GM21360 (cell line): ENCODE measurements at regions not wholly inside any gene's neighbourhood (a gene's known extent, or its start where the extent isn't known, plus 50 kb on each side); places are given as distances from the start of the nearest gene placed in this dataset.

Source experiments
- ATAC-seq: cut with Tn5 transposase; IDR thresholded peaks from one replicate; pipeline ENCODE4 v1.9.1; 2021; ENCODE audit warnings: mild to moderate bottlenecking, moderate library complexity; ENCODE audit not compliant: unreplicated experiment

DNA sequence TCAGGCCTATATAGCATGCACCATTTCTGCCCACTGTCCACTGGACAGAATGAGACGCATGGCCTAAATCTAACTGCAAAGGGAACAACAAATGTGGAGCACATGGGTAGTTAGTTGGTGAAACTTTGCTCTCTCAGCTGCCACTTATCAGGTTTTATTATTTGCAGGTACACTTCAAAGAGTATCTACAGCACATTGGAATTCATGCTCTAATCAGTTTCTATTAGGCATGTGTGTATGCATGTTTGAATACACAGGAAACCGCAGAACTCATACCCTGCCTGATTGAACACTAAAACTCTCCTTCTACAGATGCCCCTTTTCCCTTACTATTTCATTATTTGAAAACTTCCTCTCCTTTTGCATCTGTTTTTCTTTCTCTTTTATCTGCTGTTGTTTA lies 97.4 kb upstream of the HSF2 start:
- no peak for ATAC-seq

DNA sequence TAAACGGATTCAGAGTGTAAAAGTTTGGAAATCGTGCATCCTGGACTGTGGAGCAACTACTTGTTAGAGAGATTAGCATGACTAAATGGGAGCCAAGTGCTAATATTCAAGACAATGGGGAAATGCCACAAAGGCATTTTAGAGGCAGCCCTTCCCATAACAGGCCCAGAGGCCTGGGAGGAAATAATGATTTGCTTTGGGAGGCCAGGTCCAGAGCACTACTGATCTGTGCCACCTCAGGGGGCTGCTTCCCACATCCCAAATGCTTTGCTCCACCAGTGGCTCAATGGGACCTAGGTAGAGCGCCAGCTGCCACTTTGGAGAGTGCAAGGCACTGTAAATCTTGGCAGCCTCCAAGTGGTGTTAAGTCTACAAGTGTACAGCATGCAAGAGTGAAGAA lies 91.9 kb upstream of the HSF2 start:
- no peak for ATAC-seq

DNA sequence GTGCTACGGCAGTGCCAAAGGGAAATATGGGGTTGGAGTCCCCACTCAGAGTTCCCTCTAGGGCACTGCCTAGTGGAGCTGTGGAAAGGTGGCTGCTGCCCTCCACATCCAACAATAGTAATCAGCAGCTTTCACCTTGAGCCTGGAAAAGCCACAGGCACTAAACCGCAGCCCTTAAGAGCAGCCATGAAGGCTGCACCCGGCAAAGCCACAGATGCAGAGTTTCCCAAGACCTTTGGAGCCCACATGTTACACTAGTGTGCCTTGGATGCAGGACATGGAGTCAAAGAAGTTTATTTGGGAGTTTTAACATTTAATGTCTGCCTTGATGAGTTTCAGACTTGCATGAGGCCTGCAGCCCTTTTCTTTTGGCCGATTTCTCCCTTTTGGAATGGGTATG lies 91.4 kb upstream of the HSF2 start:
- no peak for ATAC-seq

DNA sequence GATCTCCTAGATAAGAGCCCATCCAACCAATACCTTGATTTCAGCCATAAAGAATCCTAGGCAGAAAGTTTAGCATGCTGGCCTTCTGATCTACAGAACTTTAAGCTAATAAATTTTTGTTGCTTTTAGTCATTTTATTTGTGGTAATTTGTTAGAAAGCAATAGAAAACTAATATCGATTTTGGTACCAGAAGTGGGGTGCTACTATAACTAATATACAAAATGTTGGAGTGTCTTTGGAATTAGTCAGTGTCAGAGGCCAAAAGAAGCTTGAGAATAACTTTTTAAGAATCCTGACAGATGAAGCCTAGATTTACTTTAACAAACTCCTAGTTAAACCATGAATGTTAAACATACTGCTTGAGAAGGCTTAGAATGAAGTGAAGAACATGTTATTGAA lies 83.6 kb upstream of the HSF2 start:
- ATAC-seq = no peak

DNA sequence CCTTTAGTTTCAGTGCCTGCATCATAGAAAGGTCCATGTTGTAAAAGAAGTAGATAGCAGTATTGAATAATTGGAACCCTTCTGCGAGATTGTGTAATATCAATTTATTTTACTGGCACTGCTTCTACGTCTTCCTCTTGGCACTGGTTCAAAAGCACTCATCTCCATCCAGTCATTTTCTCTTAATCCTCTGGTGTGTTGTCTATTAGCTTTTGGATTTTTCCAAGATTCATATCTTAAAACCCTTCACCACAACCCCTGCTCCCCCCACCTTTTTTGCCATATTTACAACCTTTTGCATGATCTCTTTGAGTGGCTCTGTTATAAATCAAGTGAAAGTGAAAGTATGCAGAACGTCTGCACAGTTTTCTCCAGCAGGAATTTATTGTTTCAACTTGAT lies 76.6 kb upstream of the HSF2 start:
- no peak for ATAC-seq

DNA sequence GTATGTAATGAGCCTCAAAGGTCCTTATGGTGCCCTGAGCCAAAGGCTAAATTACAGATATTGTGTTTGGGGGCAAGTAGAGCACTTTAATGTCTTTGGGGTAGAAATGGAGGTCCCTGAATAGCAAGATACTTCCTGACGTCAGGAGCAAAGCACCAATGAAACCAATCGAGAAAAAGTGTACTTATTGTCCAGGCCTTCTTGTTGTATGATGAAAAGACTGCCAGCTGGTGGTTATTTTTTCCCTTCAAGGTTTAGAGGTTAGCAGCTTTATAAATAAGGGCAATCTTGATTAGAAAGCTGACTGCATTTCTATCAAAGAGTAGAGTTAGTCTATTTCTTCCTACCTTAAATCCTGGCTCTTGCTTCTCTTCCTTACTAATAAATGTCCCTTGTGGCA lies 76.1 kb upstream of the HSF2 start:
- no peak for ATAC-seq

DNA sequence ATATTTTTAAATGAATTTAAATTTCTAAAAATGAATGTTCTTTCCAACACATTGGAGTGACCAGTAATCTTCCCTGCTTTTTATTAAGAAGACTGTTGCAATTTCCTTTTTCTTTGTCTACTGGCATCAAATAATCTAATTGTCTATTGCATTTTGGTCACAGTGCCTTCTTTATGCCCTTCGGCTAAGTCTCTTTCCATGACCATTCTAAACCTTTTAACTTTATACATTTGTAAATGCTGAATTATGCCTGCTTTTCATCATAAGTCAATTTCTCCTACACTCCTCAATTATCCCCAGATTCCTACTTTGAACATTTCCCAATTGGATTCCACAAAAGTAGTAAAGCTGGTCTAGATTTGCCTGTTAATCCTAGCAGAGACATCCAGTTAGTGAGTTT lies 69.1 kb upstream of the HSF2 start:
- ATAC-seq = no peak

DNA sequence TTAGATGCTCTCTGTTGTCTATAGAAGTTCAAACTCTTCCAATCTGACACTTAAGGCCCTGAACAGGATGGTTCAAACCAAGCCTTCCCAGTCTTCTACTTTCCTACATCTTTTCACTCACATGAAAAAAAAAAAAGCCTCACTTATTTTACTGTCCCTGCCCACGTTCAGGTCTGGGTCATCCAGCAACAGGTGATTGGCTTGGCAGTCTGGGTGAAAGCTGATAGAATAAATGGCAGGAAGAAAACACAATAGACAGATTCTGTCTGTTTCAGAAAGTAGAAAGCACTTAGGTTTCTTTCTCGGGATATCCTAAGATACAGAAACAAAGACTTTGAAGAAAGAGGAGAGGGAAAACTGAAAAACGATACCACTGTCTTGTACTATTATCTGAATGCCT lies 61.8 kb upstream of the HSF2 start:
- no peak for ATAC-seq

DNA sequence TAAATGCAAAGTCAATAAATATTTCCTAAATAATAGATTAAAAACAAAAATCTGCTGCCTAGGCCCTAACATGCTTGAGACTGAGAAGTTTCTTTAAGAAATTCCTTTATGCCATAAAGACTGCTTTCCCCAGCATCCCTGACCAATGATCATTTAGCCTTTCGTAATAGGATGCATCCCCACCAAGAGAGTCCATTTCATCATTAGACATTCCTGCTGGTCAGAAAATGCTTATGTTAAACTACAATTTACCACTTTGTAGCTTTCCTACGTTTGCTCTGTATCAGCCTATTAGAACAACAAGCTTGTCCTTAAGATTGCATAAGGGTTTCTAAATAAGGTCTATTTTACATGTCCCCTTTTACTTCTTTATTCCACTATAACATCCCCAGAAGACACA lies 59.8 kb upstream of the HSF2 start:
- ATAC-seq = no peak

DNA sequence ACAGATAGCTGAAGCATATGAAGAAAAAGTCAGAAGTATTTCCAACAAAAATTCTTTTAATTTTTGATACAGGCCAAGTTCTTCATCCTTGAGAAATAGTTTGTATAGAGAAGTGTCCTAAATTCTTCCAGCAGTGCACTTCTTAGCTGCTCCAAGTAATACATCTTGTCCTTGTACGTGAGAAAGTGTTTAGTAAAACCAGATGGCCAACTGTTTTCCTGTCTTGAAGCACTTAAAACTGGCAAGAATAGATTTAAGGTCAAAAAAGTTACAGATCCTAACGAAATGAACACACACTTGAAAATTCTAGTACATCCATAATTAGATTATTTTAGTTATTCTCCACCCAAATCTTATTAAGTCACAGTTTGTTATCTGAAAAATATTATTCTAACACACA lies 52.2 kb upstream of the HSF2 start:
- ATAC-seq = no peak

DNA sequence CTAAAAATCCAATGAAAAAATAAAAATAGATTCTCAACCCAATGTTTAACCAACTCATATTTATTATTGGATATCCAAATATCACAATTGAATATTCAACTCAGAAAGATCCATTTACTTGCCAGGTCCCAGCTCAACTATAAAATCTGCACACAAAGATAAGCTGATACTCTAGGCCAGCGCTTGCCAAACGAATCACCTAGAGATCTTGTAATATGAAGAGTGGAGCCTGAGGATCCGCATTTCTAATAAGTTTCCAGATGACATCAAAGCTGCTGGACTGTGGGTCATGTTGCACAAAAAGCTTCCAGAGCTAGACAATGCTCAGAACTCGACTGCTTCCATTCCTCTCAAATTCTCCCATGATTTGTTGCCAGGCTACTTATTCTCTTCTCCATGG lies 51.7 kb upstream of the HSF2 start:
- no peak for ATAC-seq
